ENCODE measurements at regions not wholly inside any gene's neighbourhood (a gene's known extent, or its start where the extent isn't known, plus 50 kb on each side); places are given as distances from the start of the nearest gene placed in this dataset.
"Not testable (repeated sequence)": the region's sequence is repeated elsewhere in the genome, so short reads cannot be mapped to it uniquely, and the experiment has no call there.

- DNase-seq: no peak
- in situ Hi-C loops (cut with MboI; ENCODE audit: low pct_unique_long_range_greater_than_20kb, low sequenced_read_pairs): no loop called here
Measured at GRCh38 chr4:108427946-108428485, 192.4 kb upstream of the RPL34 start.

GRCh38 chr4:108426493-108426892 lies 193.9 kb upstream of the RPL34 start:
- in situ Hi-C loops (cut with MboI; ENCODE audit: low pct_unique_long_range_greater_than_20kb, low sequenced_read_pairs): no loop called here
- DNase-seq: no peak

- in situ Hi-C loops (cut with MboI; ENCODE audit: low pct_unique_long_range_greater_than_20kb, low sequenced_read_pairs): no loop called here
- no peak for DNase-seq
Measured at GRCh38 chr4:108425988-108426387, 194.4 kb upstream of the RPL34 start.

GRCh38 chr4:108417923-108418322 lies 202.5 kb upstream of the RPL34 start:
- DNase-seq: no peak
- in situ Hi-C loops (cut with MboI; ENCODE audit: low pct_unique_long_range_greater_than_20kb, low sequenced_read_pairs): no loop called here

GRCh38 chr4:108416831-108417230 lies 203.5 kb upstream of the RPL34 start:
- no peak for DNase-seq
- in situ Hi-C loops (cut with MboI; ENCODE audit: low pct_unique_long_range_greater_than_20kb, low sequenced_read_pairs): no loop called here

GRCh38 chr4:108415389-108415788 lies 205.0 kb upstream of the RPL34 start:
- DNase-seq: no peak
- in situ Hi-C loops (cut with MboI; ENCODE audit: low pct_unique_long_range_greater_than_20kb, low sequenced_read_pairs): no loop called here

- in situ Hi-C loops (cut with MboI; ENCODE audit: low pct_unique_long_range_greater_than_20kb, low sequenced_read_pairs): no loop called here
- DNase-seq: no peak
Measured at GRCh38 chr4:108411836-108412235, 208.5 kb upstream of the RPL34 start.

- DNase-seq; in situ Hi-C loops (cut with MboI; ENCODE audit: low pct_unique_long_range_greater_than_20kb, low sequenced_read_pairs): not testable (repeated sequence)
Measured at GRCh38 chr4:108409691-108410090, 210.7 kb upstream of the RPL34 start.

GRCh38 chr4:108405586-108405985 lies 214.8 kb upstream of the RPL34 start:
- DNase-seq: no peak
- in situ Hi-C loops (cut with MboI; ENCODE audit: low pct_unique_long_range_greater_than_20kb, low sequenced_read_pairs): no loop called here

GRCh38 chr4:108400309-108400708 lies 220.1 kb upstream of the RPL34 start:
- in situ Hi-C loops (cut with MboI; ENCODE audit: low pct_unique_long_range_greater_than_20kb, low sequenced_read_pairs): no loop called here
- DNase-seq: no peak

- DNase-seq: no peak
- in situ Hi-C loops (cut with MboI; ENCODE audit: low pct_unique_long_range_greater_than_20kb, low sequenced_read_pairs): no loop called here
Measured at GRCh38 chr4:108399610-108400265, 220.6 kb upstream of the RPL34 start.

GRCh38 chr4:108398836-108399235 lies 221.5 kb upstream of the RPL34 start:
- DNase-seq: no peak
- in situ Hi-C loops (cut with MboI; ENCODE audit: low pct_unique_long_range_greater_than_20kb, low sequenced_read_pairs): no loop called here

- no peak for DNase-seq
Measured at GRCh38 chr4:108398316-108398715, 222.1 kb upstream of the RPL34 start.

GRCh38 chr4:108397850-108398249 lies 222.5 kb upstream of the RPL34 start:
- DNase-seq: no peak
- in situ Hi-C loops (cut with MboI; ENCODE audit: low pct_unique_long_range_greater_than_20kb, low sequenced_read_pairs): no loop called here

More at GRCh38 chr4:108398316-108398715, 222.1 kb upstream of the RPL34 start:
- in situ Hi-C loops (cut with MboI; ENCODE audit: low pct_unique_long_range_greater_than_20kb, low sequenced_read_pairs): no loop called here

GRCh38 chr4:108396900-108397497 lies 223.4 kb upstream of the RPL34 start:
- in situ Hi-C loops (cut with MboI; ENCODE audit: low pct_unique_long_range_greater_than_20kb, low sequenced_read_pairs): no loop called here
- no peak for DNase-seq

GRCh38 chr4:108395786-108396185 lies 224.6 kb upstream of the RPL34 start:
- in situ Hi-C loops (cut with MboI; ENCODE audit: low pct_unique_long_range_greater_than_20kb, low sequenced_read_pairs): no loop called here
- no peak for DNase-seq

GRCh38 chr4:108393890-108394472 lies 225.2 kb upstream of the LEF1 start:
- in situ Hi-C loops (cut with MboI; ENCODE audit: low pct_unique_long_range_greater_than_20kb, low sequenced_read_pairs): no loop called here
- DNase-seq: no peak

GRCh38 chr4:108391701-108392455 lies 223.1 kb upstream of the LEF1 start:
- in situ Hi-C loops (cut with MboI; ENCODE audit: low pct_unique_long_range_greater_than_20kb, low sequenced_read_pairs): no loop called here
- DNase-seq: no peak

- DNase-seq: no peak
- in situ Hi-C loops (cut with MboI; ENCODE audit: low pct_unique_long_range_greater_than_20kb, low sequenced_read_pairs): no loop called here
Measured at GRCh38 chr4:108385076-108385475, 216.3 kb upstream of the LEF1 start.

- in situ Hi-C loops (cut with MboI; ENCODE audit: low pct_unique_long_range_greater_than_20kb, low sequenced_read_pairs): no loop called here
- no peak for DNase-seq
Measured at GRCh38 chr4:108384544-108384943, 215.8 kb upstream of the LEF1 start.
